A673 (cell line): ENCODE measurements at regions not wholly inside any gene's neighbourhood (a gene's known extent, or its start where the extent isn't known, plus 50 kb on each side); places are given as distances from the start of the nearest gene placed in this dataset.

ENCODE experiments used
- BruUV-seq: library from RNA; stranded (reverse); fragments of 400-500 nt; replicated peaks from 2 replicates; lab custom pipeline; 2021; lab: Mats Ljungman, UMichigan
- CTCF ChIA-PET: fragments of 300-600 bp; sonication (Branson Sonifier 250); formaldehyde crosslinking; loops from one replicate; lab custom pipeline; 2022; ENCODE audit warnings: antibody characterized with exemption; lab: Charles Lee
- POLR2A ChIA-PET: fragments of 300-600 bp; sonication (Branson Sonifier 250); formaldehyde crosslinking; loops from one replicate; lab custom pipeline; 2022; ENCODE audit warnings: antibody characterized with exemption; ENCODE audit not compliant: low non-redundant PET; lab: Charles Lee
- DNase-seq: peaks from one replicate; pipeline ENCODE4 v3.0.0-alpha.2; 2015; ENCODE audit warnings: low spot score
- H3K27ac ChIP-seq: fragments of 200-600 bp; sonication (generic); 2 replicates; pipeline ENCODE4 v1.5.1; 2016; ENCODE audit warnings: mixed run types, low read depth, mild to moderate bottlenecking, mixed read lengths, antibody characterized with exemption, low read length; ENCODE audit not compliant: poor library complexity, severe bottlenecking
- H3K27me3 ChIP-seq: fragments of 200-600 bp; sonication (generic); replicated peaks from 2 replicates; pipeline ENCODE4 v1.6.1; 2017; ENCODE audit warnings: mixed run types, low read depth, mild to moderate bottlenecking, mixed read lengths, antibody characterized with exemption, low read length; ENCODE audit not compliant: insufficient read depth, poor library complexity
- H3K36me3 ChIP-seq: fragments of 200-600 bp; sonication (generic); 2 replicates; pipeline ENCODE4 v1.6.1; 2016; ENCODE audit warnings: mixed run types, mild to moderate bottlenecking, mixed read lengths, antibody characterized with exemption, low read length; ENCODE audit not compliant: insufficient read depth, poor library complexity, severe bottlenecking
- H3K4me1 ChIP-seq: fragments of 200-600 bp; sonication (generic); 2 replicates; pipeline ENCODE4 v1.6.1; 2017; ENCODE audit warnings: mixed run types, mild to moderate bottlenecking, mixed read lengths, antibody characterized with exemption, low read length; ENCODE audit not compliant: insufficient read depth, poor library complexity, severe bottlenecking
- H3K4me3 ChIP-seq: fragments of 200-600 bp; sonication (generic); 2 replicates; pipeline ENCODE4 v1.5.1; 2016; ENCODE audit warnings: low read depth, mixed run types, mild to moderate bottlenecking, mixed read lengths, low read length; ENCODE audit not compliant: poor library complexity, severe bottlenecking
- H3K9me3 ChIP-seq: fragments of 200-600 bp; sonication (generic); 2 replicates; pipeline ENCODE4 v1.6.1; 2016; ENCODE audit warnings: mixed run types, low read depth, mild to moderate bottlenecking, mixed read lengths, antibody characterized with exemption, low read length; ENCODE audit not compliant: poor library complexity, severe bottlenecking
- CTCF ChIP-seq: fragments of 300-800, 200-600 bp; sonication (generic); conservative IDR thresholded peaks from 2 replicates; pipeline ENCODE4 v1.5.1; 2017; ENCODE audit warnings: low read depth, mild to moderate bottlenecking, antibody characterized with exemption, low read length, moderate library complexity, mixed read lengths
- EZH2 ChIP-seq: fragments of 200-600 bp; sonication (generic); IDR thresholded peaks from 2 replicates; pipeline ENCODE4 v1.6.1; 2017; ENCODE audit warnings: borderline replicate concordance, low read depth, mild to moderate bottlenecking, mixed read lengths, antibody characterized with exemption, low read length; ENCODE audit not compliant: poor library complexity, severe bottlenecking
- intact Hi-C: fragments of 100-400 bp; cut with micrococcal nuclease; formaldehyde crosslinking; loops from one replicate; pipeline ENCODE4 v1.10.0; 2022; ENCODE audit not compliant: unreplicated experiment

- no TSS peak for BruUV-seq
- ChIA-PET CTCF (no interaction called here), POLR2A (no interaction called here)
- Histone ChIP-seq H3K4me3 (no peak overlapping the region), H3K4me1 (no peaks in the 10 kb centered on the region), H3K36me3 (no peaks in the 10 kb centered on the region), H3K27me3 (no peaks in the 10 kb centered on the region), H3K27ac (no peak overlapping the region), H3K9me3 (no peaks in the 10 kb centered on the region)
- peak; percentile 23 for DNase-seq
- intact Hi-C loops, result no loop called here
- TF ChIP-seq EZH2 (no peak), CTCF (no peak)
These were observed 353.2 kb upstream of the TRIB2 start for GRCh38 chr2:12363569-12363968.

GRCh38 chr2:12369566-12369965 lies 347.2 kb upstream of the TRIB2 start:
- no peak for TF ChIP-seq CTCF
- no peak for TF ChIP-seq EZH2
- no TSS peak for BruUV-seq
- H3K27ac ChIP-seq, result no peak overlapping the region
- no peaks in the 10 kb centered on the region for H3K36me3 ChIP-seq
- DNase-seq, result no peak
- ChIA-PET CTCF (no interaction called here), POLR2A (no interaction called here)
- no peaks in the 10 kb centered on the region for H3K27me3 ChIP-seq
- no peaks in the 10 kb centered on the region for H3K4me1 ChIP-seq
- intact Hi-C loops, result no loop called here
- no peak overlapping the region for H3K4me3 ChIP-seq
- H3K9me3 ChIP-seq, result no peaks in the 10 kb centered on the region

- Histone ChIP-seq H3K36me3 (no peaks in the 10 kb centered on the region), H3K27ac (no peak overlapping the region), H3K9me3 (no peaks in the 10 kb centered on the region), H3K4me3 (no peak overlapping the region), H3K4me1 (no peaks in the 10 kb centered on the region), H3K27me3 (no peaks in the 10 kb centered on the region)
- ChIA-PET CTCF (no interaction called here), POLR2A (no interaction called here)
- TF ChIP-seq EZH2 (no peak), CTCF (no peak)
- intact Hi-C loops, result no loop called here
- no peak for DNase-seq
- no TSS peak for BruUV-seq
These were observed 340.7 kb upstream of the TRIB2 start for GRCh38 chr2:12376025-12376424.
